ENCODE measurements at regions not wholly inside any gene's neighbourhood (a gene's known extent, or its start where the extent isn't known, plus 50 kb on each side); places are given as distances from the start of the nearest gene placed in this dataset.

DNA sequence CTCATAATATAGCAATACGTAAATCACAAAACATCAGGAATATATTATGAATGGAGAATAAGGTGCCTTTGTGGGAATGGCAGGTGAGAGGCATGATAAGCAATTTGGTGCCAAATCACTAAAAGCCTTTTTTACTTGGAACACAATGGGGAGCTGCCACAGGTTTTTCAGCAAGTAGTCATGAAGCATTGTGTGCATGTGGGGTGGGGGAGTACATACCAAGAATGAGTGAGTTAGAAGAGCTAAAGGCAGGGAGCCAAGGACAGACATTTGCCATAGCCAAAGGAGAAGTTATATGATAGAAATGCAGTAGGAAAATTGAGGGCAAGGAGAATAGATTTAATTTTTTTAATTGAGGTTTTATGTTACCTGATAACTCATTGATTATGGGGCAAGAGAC, 445.0 kb upstream of the SMC2 start:
- TF ChIP-seq, protein P1, sequence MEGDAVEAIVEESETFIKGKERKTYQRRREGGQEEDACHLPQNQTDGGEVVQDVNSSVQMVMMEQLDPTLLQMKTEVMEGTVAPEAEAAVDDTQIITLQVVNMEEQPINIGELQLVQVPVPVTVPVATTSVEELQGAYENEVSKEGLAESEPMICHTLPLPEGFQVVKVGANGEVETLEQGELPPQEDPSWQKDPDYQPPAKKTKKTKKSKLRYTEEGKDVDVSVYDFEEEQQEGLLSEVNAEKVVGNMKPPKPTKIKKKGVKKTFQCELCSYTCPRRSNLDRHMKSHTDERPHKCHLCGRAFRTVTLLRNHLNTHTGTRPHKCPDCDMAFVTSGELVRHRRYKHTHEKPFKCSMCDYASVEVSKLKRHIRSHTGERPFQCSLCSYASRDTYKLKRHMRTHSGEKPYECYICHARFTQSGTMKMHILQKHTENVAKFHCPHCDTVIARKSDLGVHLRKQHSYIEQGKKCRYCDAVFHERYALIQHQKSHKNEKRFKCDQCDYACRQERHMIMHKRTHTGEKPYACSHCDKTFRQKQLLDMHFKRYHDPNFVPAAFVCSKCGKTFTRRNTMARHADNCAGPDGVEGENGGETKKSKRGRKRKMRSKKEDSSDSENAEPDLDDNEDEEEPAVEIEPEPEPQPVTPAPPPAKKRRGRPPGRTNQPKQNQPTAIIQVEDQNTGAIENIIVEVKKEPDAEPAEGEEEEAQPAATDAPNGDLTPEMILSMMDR (IDR thresholded peaks at IDR 0.05; ENCODE audit: low read depth, low read length), result no peak
- no peak for TF ChIP-seq EZH2phosphoT487 (IDR thresholded peaks at IDR 0.05; ENCODE audit: low read depth)
- H4K20me1 ChIP-seq (ENCODE audit: insufficient read depth, low read length), result no peaks in the 10 kb centered on the region

DNA sequence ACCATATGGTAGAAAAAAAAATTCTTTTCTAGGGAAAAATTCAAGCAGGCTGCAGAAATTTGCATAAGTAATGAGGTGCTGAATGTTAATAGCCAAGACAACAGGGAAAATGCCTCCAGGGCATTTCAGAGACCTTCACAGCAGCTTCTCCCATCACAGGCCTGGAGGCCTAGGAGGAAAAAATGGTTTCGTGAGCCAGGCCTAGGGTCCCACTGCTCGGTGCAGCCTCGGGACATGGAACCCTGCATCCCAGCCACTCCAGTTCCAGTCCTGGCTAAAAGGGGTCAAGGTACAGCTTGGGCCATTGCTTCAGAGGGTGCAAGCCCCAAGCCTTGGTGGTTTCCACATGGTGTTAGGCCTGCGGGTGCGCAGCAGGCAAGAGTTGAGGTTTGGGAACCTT, 436.0 kb upstream of the SMC2 start:
- no peak overlapping the region for H3K4me2 ChIP-seq (ENCODE audit: low read length)
- H2AFZ ChIP-seq (ENCODE audit: low read depth, low read length), result no peak overlapping the region
- H3K27ac ChIP-seq (ENCODE audit: low read length), result no peak overlapping the region
- H4K20me1 ChIP-seq (ENCODE audit: insufficient read depth, low read length), result no peaks in the 10 kb centered on the region
- TF ChIP-seq EZH2phosphoT487 (IDR thresholded peaks at IDR 0.05; ENCODE audit: low read depth), result no peak
- TF ChIP-seq, protein P1 (IDR thresholded peaks at IDR 0.05; ENCODE audit: low read depth, low read length), result no peak
- no peaks in the 10 kb centered on the region for H3K79me2 ChIP-seq (ENCODE audit: low read length)
- H3K4me1 ChIP-seq (ENCODE audit: low read length), result no peaks in the 10 kb centered on the region; the same call in 1 of the 2 replicates
- 0 out of 2 replicates have a peak, but pooled peaks cover 12% of the 10 kb centered on the region for H3K9me3 ChIP-seq (ENCODE audit: insufficient read depth, low read length)
- H3K4me3 ChIP-seq (ENCODE audit: low read length), result no peak overlapping the region
- H3K36me3 ChIP-seq (replicated peaks; ENCODE audit: low read depth, low read length), result no peaks in the 10 kb centered on the region
- H3K27me3 ChIP-seq (ENCODE audit: low read depth, low read length), result no peaks in the 10 kb centered on the region
- no peak overlapping the region for H3K9ac ChIP-seq (ENCODE audit: low read length)

More for the DNA sequence above, 445.0 kb upstream of the SMC2 start:
- H3K9me3 ChIP-seq (ENCODE audit: insufficient read depth, low read length), result no peaks in the 10 kb centered on the region
- no peaks in the 10 kb centered on the region for H3K36me3 ChIP-seq (replicated peaks; ENCODE audit: low read depth, low read length)
- no peak overlapping the region for H3K9ac ChIP-seq (ENCODE audit: low read length)
- H3K4me2 ChIP-seq (ENCODE audit: low read length), result no peak overlapping the region
- no peaks in the 10 kb centered on the region for H3K4me1 ChIP-seq (ENCODE audit: low read length)
- H3K79me2 ChIP-seq (ENCODE audit: low read length), result no peaks in the 10 kb centered on the region
- H2AFZ ChIP-seq (ENCODE audit: low read depth, low read length), result no peak overlapping the region
- H3K27me3 ChIP-seq (ENCODE audit: low read depth, low read length), result no peaks in the 10 kb centered on the region
- H3K4me3 ChIP-seq (ENCODE audit: low read length), result no peak overlapping the region
- H3K27ac ChIP-seq (ENCODE audit: low read length), result no peak overlapping the region

DNA sequence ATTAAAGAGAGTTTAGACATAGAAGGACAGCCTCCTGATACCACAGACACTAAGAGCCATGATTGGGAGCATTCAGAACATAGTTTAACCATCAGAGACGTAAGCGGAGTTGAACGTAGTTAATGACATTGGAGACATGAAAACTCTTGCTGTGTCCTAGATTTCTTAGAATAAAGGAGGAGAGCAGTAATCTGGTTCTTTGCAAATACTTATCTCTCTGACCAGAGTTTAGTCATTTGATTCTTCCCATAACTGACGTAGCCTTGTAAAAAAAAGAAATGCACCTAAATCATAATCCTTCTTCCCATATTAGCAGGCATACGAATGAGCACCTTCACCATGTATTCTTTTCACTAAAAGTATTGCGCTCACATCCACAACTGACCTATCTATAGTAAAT, 433.3 kb upstream of the SMC2 start:
- H4K20me1 ChIP-seq (ENCODE audit: insufficient read depth, low read length), result no peaks in the 10 kb centered on the region
- H2AFZ ChIP-seq (ENCODE audit: low read depth, low read length), result no peak overlapping the region
- H3K4me2 ChIP-seq (ENCODE audit: low read length), result no peak overlapping the region
- H3K4me3 ChIP-seq (ENCODE audit: low read length), result no peak overlapping the region
- no peak overlapping the region for H3K9ac ChIP-seq (ENCODE audit: low read length)
- H3K27me3 ChIP-seq (ENCODE audit: low read depth, low read length), result no peaks in the 10 kb centered on the region
- H3K9me3 ChIP-seq (ENCODE audit: insufficient read depth, low read length), result 0 out of 2 replicates have a peak, but pooled peaks cover 12% of the 10 kb centered on the region
- H3K79me2 ChIP-seq (ENCODE audit: low read length), result no peaks in the 10 kb centered on the region
- no peaks in the 10 kb centered on the region for H3K36me3 ChIP-seq (replicated peaks; ENCODE audit: low read depth, low read length)
- H3K27ac ChIP-seq (ENCODE audit: low read length), result no peak overlapping the region
- H3K4me1 ChIP-seq (ENCODE audit: low read length), result no peaks in the 10 kb centered on the region; the same call in 1 of the 2 replicates
- TF ChIP-seq EZH2phosphoT487 (IDR thresholded peaks at IDR 0.05; ENCODE audit: low read depth), result no peak
- TF ChIP-seq, protein P1 (IDR thresholded peaks at IDR 0.05; ENCODE audit: low read depth, low read length), result no peak

DNA sequence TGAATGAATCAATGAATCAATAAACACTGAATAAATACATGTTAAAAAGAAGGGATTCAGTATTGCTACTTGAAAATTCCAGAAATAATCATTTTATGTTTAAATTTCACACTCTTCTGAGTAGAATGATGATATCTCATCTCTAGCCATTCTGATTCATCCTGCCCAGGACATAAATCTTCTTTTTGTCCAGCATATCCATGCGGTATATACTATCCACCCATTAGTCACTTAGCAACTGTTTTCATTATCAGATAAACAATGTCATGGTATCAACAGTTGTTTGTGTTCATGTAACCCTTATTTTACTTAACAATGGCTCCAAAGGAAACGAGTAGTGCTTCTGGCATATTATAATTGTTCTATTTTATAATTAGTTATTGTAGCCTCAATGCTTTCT, 432.4 kb upstream of the SMC2 start:
- H2AFZ ChIP-seq (ENCODE audit: low read depth, low read length), result no peak overlapping the region
- H3K4me1 ChIP-seq (ENCODE audit: low read length), result no peaks in the 10 kb centered on the region; the same call in 1 of the 2 replicates
- TF ChIP-seq EZH2phosphoT487 (IDR thresholded peaks at IDR 0.05; ENCODE audit: low read depth), result no peak
- TF ChIP-seq, protein P1 (IDR thresholded peaks at IDR 0.05; ENCODE audit: low read depth, low read length), result no peak

More for the DNA sequence above, 432.4 kb upstream of the SMC2 start:
- Histone ChIP-seq H3K79me2 (ENCODE audit: low read length) (no peaks in the 10 kb centered on the region), H3K4me2 (ENCODE audit: low read length) (no peak overlapping the region), H3K27ac (ENCODE audit: low read length) (no peak overlapping the region), H3K9ac (ENCODE audit: low read length) (no peak overlapping the region), H3K27me3 (ENCODE audit: low read depth, low read length) (no peaks in the 10 kb centered on the region), H3K9me3 (ENCODE audit: insufficient read depth, low read length) (0 out of 2 replicates have a peak, but pooled peaks cover 12% of the 10 kb centered on the region), H4K20me1 (ENCODE audit: insufficient read depth, low read length) (no peaks in the 10 kb centered on the region), H3K36me3 (replicated peaks; ENCODE audit: low read depth, low read length) (no peaks in the 10 kb centered on the region), H3K4me3 (ENCODE audit: low read length) (no peak overlapping the region)

Measured in OCI-LY3 (cell line).